Heart left ventricle (tissue), 13 donors: ENCODE measurements at regions not wholly inside any gene's neighbourhood (a gene's known extent, or its start where the extent isn't known, plus 50 kb on each side); places are given as distances from the start of the nearest gene placed in this dataset.

ENCODE experiments used
- CTCF ChIP-seq, 12 donors: fragments of 200-600 bp; sonication (generic) in 4 of 12; IDR thresholded peaks; one replicate each; pipeline versions ENCODE4 v1.5.0 to v1.8.0; 2018 to 2022; ENCODE audit warnings: antibody characterized with exemption in 12 of 12, mild to moderate bottlenecking in 5 of 12
- POLR2A ChIP-seq, 2 donors: fragments of 450-650 bp; IDR thresholded peaks; one replicate each; pipeline ENCODE4 v1.6.1; 2017; ENCODE audit warnings: antibody characterized with exemption in 2 of 2, mild to moderate bottlenecking in 2 of 2, moderate library complexity in 2 of 2
- donor health status: ischemic (EF 13 %, LVEDD 7.1; RV severe dilation, severe dysfunction).
- donor health status: DM: no; HTN: yes; CAD: no.
- donor health status: DM: no; HTN: no; CAD: no.
- donor health status: ischemic (EF 25% LVEDD 6.9; RV normal size, moderate dysfunction).
- donor health status: ischemic (EF 25% LVEDD 5.7; RV mildly dilated, moderate dysfunction).
- donor health status: ischemic (EF 35%, LVEDD 5.7; RV mildly dilated, moderate dysfunction).
- donor health status: nonischemic (EF 11% LVEDD 7.7; RV severe dilation, severe dysfunction).
- donor health status: DM: yes; HTN: yes; CAD: no.
- donor health status: PGD.
- donor health status: ischemic (EF 29% LVEDD 5.4; RV normal size, mild dysfunction).
- donor health status: nonischemic (EF 23%, LVEDD 6.1; RV moderate dilation, normal function).

- TF ChIP-seq CTCF (IDR thresholded peaks at IDR 0.05) (no peak), POLR2A (IDR thresholded peaks at IDR 0.05) (no peak)
Measured at GRCh38 chr10:23522345-23522744, 83.5 kb downstream of the OTUD1 start.
